HG03108 (cell line): ENCODE measurements at regions not wholly inside any gene's neighbourhood (a gene's known extent, or its start where the extent isn't known, plus 50 kb on each side); places are given as distances from the start of the nearest gene placed in this dataset.

Experiments
- ATAC-seq: cut with Tn5 transposase; IDR thresholded peaks from one replicate; pipeline ENCODE4 v1.9.1; 2021; ENCODE audit warnings: moderate library complexity; ENCODE audit not compliant: unreplicated experiment

- ATAC-seq: no peak
Observed at GRCh38 chr5:165201771-165202518, 1696.5 kb downstream of the MAT2B start.

DNA sequence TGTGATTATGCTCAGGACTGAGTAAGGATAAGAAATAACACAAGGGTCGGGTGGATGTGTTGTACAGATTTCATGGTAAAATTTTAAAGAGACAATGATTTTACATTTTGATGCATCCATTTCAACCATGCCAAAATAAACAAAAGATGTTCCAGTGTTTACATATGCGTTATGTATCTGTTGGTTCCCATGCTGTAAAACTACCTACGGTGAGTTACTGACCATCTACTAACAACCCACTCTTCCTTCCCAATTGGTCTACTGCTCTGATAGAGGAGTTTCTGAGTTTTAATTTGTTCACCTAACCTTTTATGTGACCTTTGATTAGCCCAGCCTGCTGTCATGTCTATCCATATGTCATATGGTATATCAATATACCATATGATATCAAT, 1697.1 kb downstream of the MAT2B start:
- ATAC-seq: no peak

DNA sequence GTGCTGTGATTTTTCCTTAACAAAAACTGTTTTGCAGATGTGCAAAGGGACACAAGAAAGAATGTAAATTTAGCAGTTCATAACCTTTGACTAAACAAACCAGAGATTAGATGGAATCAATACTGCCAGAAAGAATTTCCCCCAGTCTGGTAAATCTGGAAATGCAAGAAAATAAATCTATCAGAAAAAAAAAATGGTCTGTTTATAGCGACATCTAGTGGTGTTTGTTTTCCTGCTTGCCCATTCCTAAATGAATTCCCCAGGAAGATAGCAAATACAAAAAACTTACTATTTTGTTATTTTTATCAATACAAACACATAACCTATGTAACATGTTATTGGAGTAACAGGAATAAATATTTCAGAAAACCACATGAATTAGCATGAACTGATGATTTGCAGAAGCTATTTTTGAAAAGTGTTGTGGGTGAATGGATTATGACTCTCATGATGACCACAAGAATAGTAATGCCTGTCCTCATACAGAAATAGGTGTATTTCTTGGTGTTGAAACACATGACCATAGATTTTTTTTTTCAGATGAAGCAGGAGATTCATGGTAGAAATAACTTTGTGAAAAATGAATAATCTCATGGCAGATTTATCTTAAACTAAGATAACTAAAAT, 1703.8 kb downstream of the MAT2B start:
- no peak for ATAC-seq

GRCh38 chr5:165224366-165225045, 1719.1 kb downstream of the MAT2B start:
- no peak for ATAC-seq

DNA sequence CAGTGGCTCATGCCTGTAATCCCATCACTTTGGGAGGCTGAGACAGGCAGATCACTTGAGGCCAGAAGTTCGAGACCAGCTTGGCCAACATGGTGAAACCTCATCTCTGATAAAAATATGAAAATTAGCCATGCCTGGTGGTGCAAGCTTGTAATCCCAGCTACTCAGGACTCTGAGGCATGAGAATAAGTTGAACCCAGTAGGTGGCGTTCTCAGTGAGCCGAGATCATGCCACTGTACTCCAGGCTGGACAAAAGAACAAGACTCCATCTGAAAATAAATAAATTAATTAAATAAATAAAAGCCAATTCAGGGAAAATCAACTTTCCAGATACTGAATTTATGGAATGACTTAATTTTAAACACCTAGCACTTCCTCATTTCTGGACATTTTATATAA, 1722.1 kb downstream of the MAT2B start:
- no peak for ATAC-seq

DNA sequence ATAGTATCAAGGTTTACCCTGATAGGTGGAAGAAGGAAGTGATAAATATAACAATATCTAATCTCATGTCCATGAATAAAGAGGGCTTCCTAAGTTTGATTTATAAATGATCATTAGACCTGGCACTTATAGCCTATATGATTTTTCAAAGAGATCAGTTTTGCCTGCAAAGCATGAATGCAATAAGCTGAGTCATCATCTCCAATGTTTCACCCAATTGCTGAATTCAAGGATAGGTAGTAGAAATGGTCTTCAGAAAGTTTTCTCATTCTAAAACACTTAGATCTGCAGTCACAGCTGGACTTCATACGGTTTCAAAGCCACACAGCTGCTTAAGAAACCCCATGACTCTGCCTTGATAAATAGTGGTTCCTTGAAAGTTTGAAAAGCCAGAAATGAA, 1722.8 kb downstream of the MAT2B start:
- no peak for ATAC-seq

DNA sequence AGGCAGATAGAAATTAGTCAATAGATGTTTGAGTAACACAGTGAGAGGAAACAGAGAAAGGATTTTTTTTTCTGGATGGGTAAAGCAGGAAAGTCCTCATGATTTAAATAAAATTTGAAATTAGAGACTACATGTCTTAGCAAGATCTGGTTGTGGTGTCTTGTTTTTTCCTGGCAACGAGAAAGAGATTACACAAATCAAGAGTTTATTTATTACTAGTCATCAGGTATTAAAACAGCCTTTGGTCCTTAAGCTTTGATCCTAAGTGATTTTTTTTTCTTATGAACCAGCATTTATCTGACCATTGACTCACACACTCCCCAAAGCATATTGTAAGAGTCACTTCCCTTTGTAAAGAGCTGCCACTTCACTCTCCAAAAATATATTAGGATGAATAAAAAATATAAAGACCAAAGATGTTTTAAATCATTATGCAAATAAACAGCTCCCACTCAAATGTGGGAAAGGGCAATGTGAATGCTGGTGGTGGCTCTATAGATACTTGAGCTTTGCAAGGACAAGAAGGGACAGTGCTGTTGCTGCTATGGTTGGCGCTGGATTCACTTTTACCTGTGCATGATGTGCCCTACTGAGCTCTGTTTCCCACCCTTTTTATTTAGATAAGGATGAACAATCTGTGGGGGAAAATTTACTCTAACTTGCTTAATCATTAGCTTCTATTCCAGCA, 1726.5 kb downstream of the MAT2B start:
- ATAC-seq: no peak

- no peak for ATAC-seq
Observed at GRCh38 chr5:165232509-165233028, 1727.2 kb downstream of the MAT2B start.

GRCh38 chr5:165241811-165242210, 1736.4 kb downstream of the MAT2B start:
- no peak for ATAC-seq

DNA sequence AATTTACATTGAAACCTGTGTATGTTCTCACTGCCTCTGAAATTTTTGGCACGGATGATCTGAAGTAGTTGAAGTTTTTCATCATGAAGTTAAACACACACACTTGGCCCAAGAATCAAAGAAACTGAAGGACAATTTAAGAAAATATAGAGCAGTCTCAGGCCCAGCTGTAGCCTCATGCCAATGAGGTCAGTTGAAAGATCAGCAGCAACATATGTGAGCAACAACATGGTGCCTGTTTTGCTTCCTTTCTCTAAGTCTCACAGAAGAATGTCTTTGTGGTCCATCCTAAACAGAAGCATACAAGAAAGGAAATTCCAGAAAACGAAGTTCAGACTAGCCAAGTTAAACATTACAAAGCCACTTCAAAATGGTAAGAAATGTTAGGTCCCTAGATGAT, 1737.2 kb downstream of the MAT2B start:
- ATAC-seq: no peak

DNA sequence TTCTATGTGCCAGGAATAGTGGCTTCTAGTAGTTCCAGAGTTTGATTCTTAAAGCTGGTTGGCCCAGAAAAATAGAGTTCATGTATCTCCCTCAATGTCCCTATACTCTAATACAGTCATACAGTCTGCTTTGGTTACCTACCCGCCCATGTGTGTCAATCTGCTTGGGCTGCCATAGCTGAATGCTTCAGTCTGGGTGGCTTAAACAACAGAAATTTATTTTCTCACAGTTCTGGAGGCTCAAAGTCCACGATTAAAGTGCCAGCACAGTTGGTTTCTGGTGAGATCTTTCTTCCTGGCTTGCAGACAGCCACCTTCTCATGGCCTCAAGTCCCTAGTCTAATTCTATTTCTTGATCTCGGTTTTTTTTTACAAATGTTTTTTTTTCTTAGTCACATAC, 1739.0 kb downstream of the MAT2B start:
- ATAC-seq: no peak

DNA sequence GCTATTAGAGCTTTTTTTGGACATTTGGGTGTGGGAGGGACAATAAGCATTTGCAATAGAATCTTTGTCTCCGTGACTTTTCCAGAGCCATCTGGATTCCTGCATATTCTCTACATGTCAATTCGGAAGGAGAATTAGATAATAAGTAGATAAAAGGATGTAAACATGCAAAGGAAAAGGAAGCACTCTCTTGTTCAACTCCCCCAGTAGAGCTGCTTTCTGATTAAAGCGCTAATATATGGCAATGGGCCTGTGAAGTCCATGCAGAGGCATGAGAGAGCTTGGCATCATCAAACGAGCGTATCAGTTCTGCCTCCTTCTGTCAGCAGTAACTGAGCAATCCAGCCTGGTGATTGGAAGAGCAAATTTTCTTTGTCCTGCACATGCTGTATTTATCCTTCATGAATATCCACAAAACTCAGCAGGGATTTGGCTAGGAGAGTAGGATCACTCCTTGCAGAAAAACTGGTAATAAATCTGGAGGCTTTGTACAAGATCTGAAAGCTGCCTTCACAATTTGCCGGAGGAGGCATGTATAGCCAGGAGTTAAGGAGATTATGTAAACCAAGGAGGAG, 1752.9 kb downstream of the MAT2B start:
- ATAC-seq: no peak

DNA sequence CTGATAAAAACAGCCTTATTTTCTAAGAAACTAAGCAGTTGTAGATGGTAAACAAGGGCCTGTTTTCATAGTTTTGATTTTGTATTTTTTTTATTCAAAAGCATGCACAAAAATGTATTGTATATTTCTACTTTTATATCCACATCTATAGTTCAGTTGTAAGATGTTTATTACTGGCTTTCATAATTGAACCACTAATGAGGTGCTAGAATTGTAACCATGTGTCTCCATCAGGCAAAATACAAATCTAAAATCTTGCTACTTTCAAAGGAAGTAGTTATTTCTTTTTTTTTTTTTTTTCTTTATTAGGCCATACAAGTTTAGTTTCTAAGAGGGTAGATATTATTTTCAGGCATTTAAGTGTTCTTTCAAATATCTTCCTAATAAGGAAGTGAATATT, 1755.0 kb downstream of the MAT2B start:
- ATAC-seq: no peak

GRCh38 chr5:165263536-165263935, 1758.1 kb downstream of the MAT2B start:
- ATAC-seq: no peak

- no peak for ATAC-seq
Observed at GRCh38 chr5:165266939-165267338, 1761.5 kb downstream of the MAT2B start.

- ATAC-seq: no peak
Observed at GRCh38 chr5:165272436-165272835, 1767.0 kb downstream of the MAT2B start.

GRCh38 chr5:165277661-165278060, 1772.2 kb downstream of the MAT2B start:
- no peak for ATAC-seq

- no peak for ATAC-seq
Observed at GRCh38 chr5:165282491-165282890, 1777.1 kb downstream of the MAT2B start.

- no peak for ATAC-seq
Observed at GRCh38 chr5:165286692-165287091, 1781.3 kb downstream of the MAT2B start.

- ATAC-seq: no peak
Observed at GRCh38 chr5:165290535-165290934, 1785.1 kb downstream of the MAT2B start.
